IMR-90 (cell line): ENCODE measurements at regions not wholly inside any gene's neighbourhood (a gene's known extent, or its start where the extent isn't known, plus 50 kb on each side); places are given as distances from the start of the nearest gene placed in this dataset.

Experiments
- CEBPB ChIP-seq: IDR thresholded peaks from 2 replicates; pipeline ENCODE4 v1.6.1; 2012; ENCODE audit warnings: low read depth, low read length, improper control_type of control experiment
- CTCF ChIP-seq: conservative IDR thresholded peaks from 2 replicates; pipeline ENCODE4 v1.5.1; 2012; ENCODE audit warnings: mild to moderate bottlenecking, low read depth, low read length, improper control_type of control experiment
- MAZ ChIP-seq: IDR thresholded peaks from 2 replicates; pipeline ENCODE4 v1.6.1; 2012; ENCODE audit warnings: low read depth, mild to moderate bottlenecking, low read length, improper control_type of control experiment, moderate library complexity, borderline replicate concordance
- POLR2A ChIP-seq: IDR thresholded peaks from 2 replicates; pipeline ENCODE4 v1.6.1; 2012; ENCODE audit warnings: mild to moderate bottlenecking, low read depth, low read length
- RAD21 ChIP-seq: IDR thresholded peaks from 2 replicates; pipeline ENCODE4 v1.6.1; 2012; ENCODE audit warnings: low read length, improper control_type of control experiment
- USF2 ChIP-seq: fragments of 150-350 bp; IDR thresholded peaks from 2 replicates; pipeline ENCODE4 v1.6.1; 2017; ENCODE audit warnings: mild to moderate bottlenecking, antibody characterized with exemption, low read length, low read depth

- no peak for TF ChIP-seq CTCF
- TF ChIP-seq USF2: no peak
- no peak for TF ChIP-seq CEBPB
- no peak for TF ChIP-seq RAD21
- TF ChIP-seq POLR2A: no peak
- no peak for TF ChIP-seq MAZ
These were observed 148.3 kb upstream of the ALKAL2 start for GRCh38 chr2:436205-436604.
